DMS 273 (cell line): ENCODE measurements at regions not wholly inside any gene's neighbourhood (a gene's known extent, or its start where the extent isn't known, plus 50 kb on each side); places are given as distances from the start of the nearest gene placed in this dataset.

Experiments
- DNase-seq: peaks from one replicate; lab custom pipeline; 2025; ENCODE audit not compliant: unreplicated experiment; lab: John Stamatoyannopoulos, UW

GRCh38 chr5:97542469-97542868 is 359.4 kb upstream of the RIOK2 start:
- no peak for DNase-seq

- DNase-seq = no peak
These were observed 360.1 kb upstream of the RIOK2 start for GRCh38 chr5:97543166-97543565.

- DNase-seq = no peak
These were observed 361.2 kb upstream of the RIOK2 start for GRCh38 chr5:97544240-97544639.

GRCh38 chr5:97544678-97545077 is 361.6 kb upstream of the RIOK2 start:
- DNase-seq = no peak

- no peak for DNase-seq
These were observed 362.4 kb upstream of the RIOK2 start for GRCh38 chr5:97545446-97545845.

GRCh38 chr5:97545886-97546535 is 363.0 kb upstream of the RIOK2 start:
- DNase-seq = no peak

GRCh38 chr5:97547430-97547829 is 364.4 kb upstream of the RIOK2 start:
- no peak for DNase-seq

GRCh38 chr5:97547999-97548738 is 365.1 kb upstream of the RIOK2 start:
- DNase-seq = no peak

GRCh38 chr5:97548739-97549080 is 365.7 kb upstream of the RIOK2 start:
- DNase-seq = no peak

- no peak for DNase-seq
These were observed 366.4 kb upstream of the RIOK2 start for GRCh38 chr5:97549496-97549895.

- DNase-seq = no peak
These were observed 367.1 kb upstream of the RIOK2 start for GRCh38 chr5:97550164-97550563.

- DNase-seq = no peak
These were observed 367.8 kb upstream of the RIOK2 start for GRCh38 chr5:97550818-97551217.

- DNase-seq = no peak
These were observed 370.8 kb upstream of the RIOK2 start for GRCh38 chr5:97553604-97554452.

- DNase-seq = peak; percentile 2
These were observed 372.1 kb upstream of the RIOK2 start for GRCh38 chr5:97554977-97555643.

GRCh38 chr5:97555644-97555981 is 372.6 kb upstream of the RIOK2 start:
- no peak for DNase-seq

- DNase-seq = no peak
These were observed 377.0 kb upstream of the RIOK2 start for GRCh38 chr5:97559827-97560598.

- no peak for DNase-seq
These were observed 377.5 kb upstream of the RIOK2 start for GRCh38 chr5:97560599-97560993.

- no peak for DNase-seq
These were observed 380.1 kb upstream of the RIOK2 start for GRCh38 chr5:97563050-97563657.

GRCh38 chr5:97568382-97568781 is 385.3 kb upstream of the RIOK2 start:
- DNase-seq = no peak

GRCh38 chr5:97570242-97570641 is 387.2 kb upstream of the RIOK2 start:
- DNase-seq = no peak
